ENCODE measurements at regions not wholly inside any gene's neighbourhood (a gene's known extent, or its start where the extent isn't known, plus 50 kb on each side); places are given as distances from the start of the nearest gene placed in this dataset.

GRCh38 chr9:4389755-4390154 is 89.9 kb upstream of the GLIS3 start:
- no peak for TF ChIP-seq POLR2AphosphoS5 (IDR thresholded peaks at IDR 0.05)
- no peak for TF ChIP-seq CTCF (IDR thresholded peaks at IDR 0.05)
